HFF-Myc (cell line): ENCODE measurements at regions not wholly inside any gene's neighbourhood (a gene's known extent, or its start where the extent isn't known, plus 50 kb on each side); places are given as distances from the start of the nearest gene placed in this dataset.

Source experiments
- DNase-seq: peaks from one replicate; pipeline ENCODE4 v3.0.0-alpha.2; 2011; ENCODE audit warnings: low read depth; ENCODE audit errors: extremely low read depth
- H3K4me3 ChIP-seq: replicated peaks from 2 replicates; pipeline ENCODE4 v1.5.1; 2011; ENCODE audit warnings: low read depth, mild to moderate bottlenecking, control low read depth, low read length
- CTCF ChIP-seq: IDR thresholded peaks from 2 replicates; pipeline ENCODE4 v1.5.1; 2012; ENCODE audit warnings: mild to moderate bottlenecking, low read depth, low read length, control low read depth; ENCODE audit errors: missing control alignments

GRCh38 chr4:14812101-14812500 lies 190.2 kb upstream of the CPEB2 start:
- H3K4me3 ChIP-seq = no peak overlapping the region
- no peak for DNase-seq
- TF ChIP-seq CTCF = no peak

- no peak for TF ChIP-seq CTCF
- no peak overlapping the region for H3K4me3 ChIP-seq
- no peak for DNase-seq
Observed at GRCh38 chr4:14816623-14817261, 185.5 kb upstream of the CPEB2 start.

- H3K4me3 ChIP-seq = no peak overlapping the region
- TF ChIP-seq CTCF = no peak
- DNase-seq = no peak
Observed at GRCh38 chr4:14824189-14824588, 178.1 kb upstream of the CPEB2 start.

- DNase-seq = no peak
- H3K4me3 ChIP-seq = no peak overlapping the region
- no peak for TF ChIP-seq CTCF
Observed at GRCh38 chr4:14827111-14827510, 175.2 kb upstream of the CPEB2 start.

GRCh38 chr4:14829795-14830194 lies 172.5 kb upstream of the CPEB2 start:
- TF ChIP-seq CTCF = no peak
- no peak overlapping the region for H3K4me3 ChIP-seq

GRCh38 chr4:14831416-14831815 lies 170.9 kb upstream of the CPEB2 start:
- DNase-seq = no peak
- no peak overlapping the region for H3K4me3 ChIP-seq
- no peak for TF ChIP-seq CTCF

More at GRCh38 chr4:14829795-14830194, 172.5 kb upstream of the CPEB2 start:
- no peak for DNase-seq

GRCh38 chr4:14833053-14833452 lies 169.2 kb upstream of the CPEB2 start:
- TF ChIP-seq CTCF = no peak
- DNase-seq = no peak
- no peak overlapping the region for H3K4me3 ChIP-seq
